Ishikawa (cell line): ENCODE measurements at regions not wholly inside any gene's neighbourhood (a gene's known extent, or its start where the extent isn't known, plus 50 kb on each side); places are given as distances from the start of the nearest gene placed in this dataset.
A peak's percentile ranks its signal among the peaks of the same experiment; 100 is the strongest.

Source experiments
- CEBPB ChIP-seq: IDR thresholded peaks from 2 replicates; pipeline ENCODE4 v1.6.1; 2012
- CREB1 ChIP-seq: IDR thresholded peaks from 2 replicates; pipeline ENCODE4 v1.6.1; 2012; ENCODE audit warnings: low read depth
- EGR1 ChIP-seq: IDR thresholded peaks from 2 replicates; pipeline ENCODE4 v1.6.1; 2012
- EP300 ChIP-seq: IDR thresholded peaks from 2 replicates; pipeline ENCODE4 v1.6.1; 2012; ENCODE audit warnings: borderline replicate concordance
- FOXM1 ChIP-seq: IDR thresholded peaks from 2 replicates; pipeline ENCODE4 v1.6.1; 2012; ENCODE audit warnings: low read depth, borderline replicate concordance
- NFIC ChIP-seq: IDR thresholded peaks from 2 replicates; pipeline ENCODE4 v1.6.1; 2012
- RAD21 ChIP-seq: IDR thresholded peaks from 2 replicates; pipeline ENCODE4 v1.6.1; 2012; ENCODE audit warnings: low read depth
- TAF1 ChIP-seq: IDR thresholded peaks from 2 replicates; pipeline ENCODE4 v1.6.1; 2012; ENCODE audit warnings: low read depth, mild to moderate bottlenecking
- TCF12 ChIP-seq: IDR thresholded peaks from 2 replicates; pipeline ENCODE4 v1.6.1; 2012; ENCODE audit warnings: low read depth
- TEAD4 ChIP-seq: IDR thresholded peaks from 2 replicates; pipeline ENCODE4 v1.6.1; 2012
- YY1 ChIP-seq: IDR thresholded peaks from 2 replicates; pipeline ENCODE4 v1.6.1; 2012; ENCODE audit warnings: low read depth
- ZBTB7A ChIP-seq: IDR thresholded peaks from 2 replicates; pipeline ENCODE4 v1.6.1; 2012; ENCODE audit warnings: low read depth
- TF ChIP-seq, protein P1 (sequence below): IDR thresholded peaks from 2 replicates; pipeline ENCODE4 v1.6.1; 2012
- TF ChIP-seq, protein P2 (sequence below): IDR thresholded peaks from 2 replicates; pipeline ENCODE4 v1.6.1; 2012; ENCODE audit warnings: low read depth, mild to moderate bottlenecking
- TF ChIP-seq, protein P3 (sequence below): IDR thresholded peaks from 2 replicates; pipeline ENCODE4 v1.6.1; 2012

DNA sequence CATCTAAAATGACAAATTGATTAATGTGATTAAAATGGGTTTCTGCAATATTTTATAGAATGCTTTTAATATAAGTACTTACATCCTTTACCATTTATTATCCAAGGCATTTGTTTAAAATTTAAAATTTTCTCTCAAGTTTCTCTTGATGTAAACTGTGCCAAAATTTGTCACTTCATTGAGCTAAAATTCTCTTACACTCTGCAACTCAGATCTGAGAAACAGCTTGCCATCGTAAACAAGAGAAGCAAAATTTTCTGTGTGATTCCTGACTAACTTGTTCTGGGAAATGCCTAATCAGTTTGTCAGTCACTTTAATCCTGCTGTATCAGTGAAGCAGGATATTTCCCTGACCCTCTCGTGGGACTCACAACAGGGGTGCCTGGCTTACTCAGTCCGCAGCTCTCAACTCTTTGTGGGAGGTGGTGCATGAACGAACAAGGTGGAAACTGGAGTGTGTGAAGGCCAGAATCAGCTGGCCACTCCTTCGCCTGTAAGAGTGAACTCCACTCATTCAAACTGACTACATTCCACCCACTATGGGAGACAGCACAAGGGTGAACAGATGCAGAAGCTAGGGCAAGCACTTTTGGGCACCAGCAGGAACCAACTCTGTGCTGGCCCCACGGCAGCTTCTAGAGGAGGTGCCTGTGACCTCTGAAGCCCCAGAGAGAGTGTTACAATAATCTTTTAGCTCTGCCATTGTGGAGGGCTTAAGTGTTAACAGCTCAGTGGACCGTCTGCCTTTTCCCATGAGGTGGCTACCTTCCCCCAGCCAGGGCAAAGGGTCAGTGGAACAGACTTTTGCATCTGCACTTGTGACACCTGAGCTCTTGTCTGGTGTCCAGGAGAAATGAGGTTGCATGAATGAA, 349.4 kb downstream of the FAT4 start:
- TF ChIP-seq NFIC = no peak
- no peak for TF ChIP-seq CEBPB
- peak; percentile 9; the same call in 1 of the 2 replicates for TF ChIP-seq TEAD4

DNA sequence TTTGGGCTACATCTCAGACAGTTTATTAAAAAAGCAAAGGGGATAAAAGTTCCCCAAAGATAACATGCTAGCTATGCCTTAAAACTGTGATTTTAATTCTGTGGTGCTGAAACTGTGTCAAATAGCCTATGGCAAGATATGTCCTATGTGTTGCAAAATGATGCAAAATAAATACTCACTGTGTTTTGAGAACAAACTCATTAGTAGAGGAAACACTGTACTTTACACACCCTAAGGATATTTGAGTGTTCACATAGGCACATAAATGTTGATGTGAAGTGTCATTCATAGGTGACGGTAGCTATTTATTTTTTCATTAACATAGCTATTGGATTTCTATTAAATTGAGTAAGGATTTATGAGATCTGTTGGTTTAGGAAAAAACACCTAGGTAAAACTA, 351.9 kb downstream of the FAT4 start:
- TF ChIP-seq YY1 (no peak), FOXM1 (no peak), CEBPB (no peak)
- TF ChIP-seq, protein P1, sequence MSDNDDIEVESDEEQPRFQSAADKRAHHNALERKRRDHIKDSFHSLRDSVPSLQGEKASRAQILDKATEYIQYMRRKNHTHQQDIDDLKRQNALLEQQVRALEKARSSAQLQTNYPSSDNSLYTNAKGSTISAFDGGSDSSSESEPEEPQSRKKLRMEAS = no peak
- TF ChIP-seq, protein P2, sequence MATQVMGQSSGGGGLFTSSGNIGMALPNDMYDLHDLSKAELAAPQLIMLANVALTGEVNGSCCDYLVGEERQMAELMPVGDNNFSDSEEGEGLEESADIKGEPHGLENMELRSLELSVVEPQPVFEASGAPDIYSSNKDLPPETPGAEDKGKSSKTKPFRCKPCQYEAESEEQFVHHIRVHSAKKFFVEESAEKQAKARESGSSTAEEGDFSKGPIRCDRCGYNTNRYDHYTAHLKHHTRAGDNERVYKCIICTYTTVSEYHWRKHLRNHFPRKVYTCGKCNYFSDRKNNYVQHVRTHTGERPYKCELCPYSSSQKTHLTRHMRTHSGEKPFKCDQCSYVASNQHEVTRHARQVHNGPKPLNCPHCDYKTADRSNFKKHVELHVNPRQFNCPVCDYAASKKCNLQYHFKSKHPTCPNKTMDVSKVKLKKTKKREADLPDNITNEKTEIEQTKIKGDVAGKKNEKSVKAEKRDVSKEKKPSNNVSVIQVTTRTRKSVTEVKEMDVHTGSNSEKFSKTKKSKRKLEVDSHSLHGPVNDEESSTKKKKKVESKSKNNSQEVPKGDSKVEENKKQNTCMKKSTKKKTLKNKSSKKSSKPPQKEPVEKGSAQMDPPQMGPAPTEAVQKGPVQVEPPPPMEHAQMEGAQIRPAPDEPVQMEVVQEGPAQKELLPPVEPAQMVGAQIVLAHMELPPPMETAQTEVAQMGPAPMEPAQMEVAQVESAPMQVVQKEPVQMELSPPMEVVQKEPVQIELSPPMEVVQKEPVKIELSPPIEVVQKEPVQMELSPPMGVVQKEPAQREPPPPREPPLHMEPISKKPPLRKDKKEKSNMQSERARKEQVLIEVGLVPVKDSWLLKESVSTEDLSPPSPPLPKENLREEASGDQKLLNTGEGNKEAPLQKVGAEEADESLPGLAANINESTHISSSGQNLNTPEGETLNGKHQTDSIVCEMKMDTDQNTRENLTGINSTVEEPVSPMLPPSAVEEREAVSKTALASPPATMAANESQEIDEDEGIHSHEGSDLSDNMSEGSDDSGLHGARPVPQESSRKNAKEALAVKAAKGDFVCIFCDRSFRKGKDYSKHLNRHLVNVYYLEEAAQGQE = no peak
- TF ChIP-seq, protein P3, sequence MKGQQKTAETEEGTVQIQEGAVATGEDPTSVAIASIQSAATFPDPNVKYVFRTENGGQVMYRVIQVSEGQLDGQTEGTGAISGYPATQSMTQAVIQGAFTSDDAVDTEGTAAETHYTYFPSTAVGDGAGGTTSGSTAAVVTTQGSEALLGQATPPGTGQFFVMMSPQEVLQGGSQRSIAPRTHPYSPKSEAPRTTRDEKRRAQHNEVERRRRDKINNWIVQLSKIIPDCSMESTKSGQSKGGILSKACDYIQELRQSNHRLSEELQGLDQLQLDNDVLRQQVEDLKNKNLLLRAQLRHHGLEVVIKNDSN = no peak

DNA sequence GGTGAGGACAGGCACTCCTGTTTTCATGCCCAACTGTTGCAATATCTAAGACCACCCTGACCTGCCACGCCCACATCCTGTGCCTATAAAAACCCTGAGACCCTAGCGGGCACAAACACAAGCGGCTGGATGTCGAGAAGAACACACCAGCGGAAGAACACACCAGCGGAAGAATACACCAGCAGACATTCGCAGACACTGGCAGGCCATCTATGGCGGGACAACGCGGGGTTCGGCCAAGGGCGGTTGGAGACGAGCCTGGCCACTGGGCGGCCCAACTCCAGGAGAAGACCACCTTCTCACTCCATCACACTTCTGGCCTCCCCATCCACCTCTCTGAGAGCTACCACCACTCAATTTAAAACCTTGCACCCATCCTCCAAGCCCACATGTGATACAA, 361.4 kb downstream of the FAT4 start:
- TF ChIP-seq, protein P3 = no peak
- no peak for TF ChIP-seq TCF12

DNA sequence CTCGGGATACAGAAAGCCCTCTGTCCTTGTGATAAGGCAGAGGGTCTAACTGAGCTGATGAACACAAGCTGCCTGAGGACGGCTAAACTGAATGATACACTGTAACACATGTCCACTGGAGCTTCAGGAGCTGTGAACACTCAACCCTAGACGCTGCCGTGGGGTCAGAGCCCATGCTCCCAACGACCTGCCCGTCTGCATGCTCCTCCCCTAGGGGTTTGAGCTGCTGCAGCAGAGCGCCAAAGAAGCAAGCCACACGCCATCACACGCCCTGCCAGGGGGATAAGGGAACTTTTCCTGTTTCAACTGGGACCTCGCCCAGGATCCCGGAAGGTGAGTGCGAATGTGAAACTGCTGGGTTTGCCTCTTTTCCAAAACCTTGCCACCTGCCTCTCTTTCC, 361.8 kb downstream of the FAT4 start:
- no peak for TF ChIP-seq RAD21
- TF ChIP-seq ZBTB7A = no peak
- no peak for TF ChIP-seq EGR1
- TF ChIP-seq, protein P1 = no peak
- TF ChIP-seq FOXM1 = no peak

DNA sequence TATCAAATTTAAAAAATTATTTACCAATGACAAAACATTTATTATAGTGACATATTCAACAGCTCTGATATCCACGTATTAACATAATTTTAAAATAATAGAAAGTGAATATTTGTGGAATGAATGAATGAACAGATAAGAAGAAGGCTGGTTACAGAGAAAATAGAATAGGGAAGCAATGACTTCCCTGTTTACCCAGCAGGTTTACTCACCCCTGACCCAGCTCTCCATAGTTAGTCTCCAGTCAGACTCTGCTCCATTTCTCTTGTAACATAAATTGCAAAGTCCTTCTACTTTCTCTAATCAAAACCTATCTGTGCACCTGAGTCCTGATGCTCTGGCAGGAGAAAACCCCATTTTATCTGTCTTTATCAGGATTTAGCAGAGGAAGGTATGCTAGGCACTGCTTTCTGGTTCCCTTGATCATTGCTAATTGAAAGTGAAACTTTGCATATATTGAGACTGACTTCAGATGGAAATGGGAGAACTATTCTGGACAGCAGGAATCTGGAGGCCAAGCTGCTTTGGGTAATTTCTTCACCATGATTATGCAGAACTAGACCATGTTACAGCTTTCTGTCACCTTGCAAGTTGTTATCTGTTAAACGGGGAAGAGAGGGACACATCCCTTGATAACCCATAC, 363.0 kb downstream of the FAT4 start:
- no peak for TF ChIP-seq TEAD4
- TF ChIP-seq FOXM1 = no peak
- TF ChIP-seq TCF12 = no peak
- TF ChIP-seq CREB1 = no peak
- no peak for TF ChIP-seq NFIC
- no peak for TF ChIP-seq TAF1
- TF ChIP-seq RAD21 = no peak
- TF ChIP-seq, protein P2 = no peak
- TF ChIP-seq, protein P1 = no peak
- TF ChIP-seq EP300 = no peak
- TF ChIP-seq, protein P3 = no peak
- no peak for TF ChIP-seq EGR1
- no peak for TF ChIP-seq CEBPB
- no peak for TF ChIP-seq ZBTB7A
- TF ChIP-seq YY1 = no peak

DNA sequence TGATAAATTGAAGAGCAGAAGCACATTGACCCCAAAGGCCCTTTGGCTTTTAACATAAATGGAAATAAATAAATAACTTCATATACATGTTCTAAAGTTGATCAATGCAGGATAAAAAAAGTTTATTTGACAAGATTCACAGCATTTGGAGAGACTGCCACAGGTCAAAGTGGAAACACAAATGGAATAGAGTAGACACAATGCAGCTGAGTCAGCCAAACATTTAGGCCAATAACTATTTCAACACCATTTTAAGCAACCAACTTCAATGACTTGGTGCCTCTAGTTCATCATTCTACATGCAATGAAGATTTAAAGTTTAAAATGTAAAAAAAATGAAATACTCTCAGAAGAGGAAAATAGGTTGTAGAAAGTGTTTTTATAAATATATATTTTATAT, 365.2 kb downstream of the FAT4 start:
- TF ChIP-seq RAD21 (no peak), ZBTB7A (no peak), CEBPB (no peak), YY1 (no peak), FOXM1 (no peak), TEAD4 (no peak), EGR1 (no peak), TCF12 (no peak), TAF1 (no peak), CREB1 (no peak), EP300 (no peak), NFIC (no peak)
- TF ChIP-seq, protein P3 = no peak
- TF ChIP-seq, protein P2 = no peak
- TF ChIP-seq, protein P1 = no peak
